WTC11 (cell line): ENCODE measurements at regions not wholly inside any gene's neighbourhood (a gene's known extent, or its start where the extent isn't known, plus 50 kb on each side); places are given as distances from the start of the nearest gene placed in this dataset.

ENCODE experiments used
- ATAC-seq: fragments of 200-7000 bp; cut with Tn5 transposase; 2 replicates; pipeline ENCODE4 v1.10.0; 2021; ENCODE audit warnings: mild to moderate bottlenecking, moderate library complexity
- CTCF ChIA-PET: fragments of 300-600 bp; sonication (Branson Sonifier 250); formaldehyde crosslinking; loops from one replicate; lab custom pipeline; 2021; ENCODE audit warnings: antibody characterized with exemption; lab: Charles Lee
- POLR2A ChIA-PET: fragments of 350-600 bp; sonication (Branson Sonifier 250); formaldehyde crosslinking; loops from one replicate; lab custom pipeline; 2021; ENCODE audit warnings: antibody characterized with exemption; lab: Charles Lee
- DNase-seq: peaks from one replicate; pipeline ENCODE4 v3.0.0; 2021; ENCODE audit warnings: low spot score
- H3K27ac Mint-ChIP-seq: 2 replicates; pipeline ENCODE4 v1.8.0; 2021; ENCODE audit warnings: mixed read lengths
- H3K27me3 Mint-ChIP-seq: 2 replicates; pipeline ENCODE4 v1.8.0; 2021; ENCODE audit warnings: low read depth, mild to moderate bottlenecking, moderate library complexity, mixed read lengths
- H3K36me3 Mint-ChIP-seq: 2 replicates; pipeline ENCODE4 v1.8.0; 2021; ENCODE audit warnings: mixed read lengths
- H3K4me1 Mint-ChIP-seq: 2 replicates; pipeline ENCODE4 v1.8.0; 2022; ENCODE audit warnings: mixed read lengths
- H3K4me3 Mint-ChIP-seq: 2 replicates; pipeline ENCODE4 v1.8.0; 2021; ENCODE audit warnings: mild to moderate bottlenecking, moderate library complexity, mixed read lengths
- H3K9me3 Mint-ChIP-seq: 2 replicates; pipeline ENCODE4 v1.8.0; 2021; ENCODE audit warnings: mixed read lengths
- ATF1 ChIP-seq: sonication (generic); formaldehyde crosslinking; IDR thresholded peaks from 2 replicates; pipeline ENCODE4 v1.8.1; 2023; ENCODE audit warnings: mild to moderate bottlenecking, moderate library complexity, missing genetic modification reagents
- EMX1 ChIP-seq: fragments of 250-450 bp; sonication (Bioruptor Pico); IDR thresholded peaks from 2 replicates; pipeline ENCODE4 v1.8.0; 2021; ENCODE audit warnings: mild to moderate bottlenecking
- FOXK1 ChIP-seq: sonication (generic); formaldehyde crosslinking; IDR thresholded peaks from 2 replicates; pipeline ENCODE4 v1.8.0; 2022; ENCODE audit warnings: mild to moderate bottlenecking, moderate library complexity, missing genetic modification reagents
- FOXP1 ChIP-seq: sonication (generic); formaldehyde crosslinking; IDR thresholded peaks from 2 replicates; pipeline ENCODE4 v1.8.0; 2022; ENCODE audit warnings: missing genetic modification reagents, mild to moderate bottlenecking, moderate library complexity, borderline replicate concordance
- NFATC4 ChIP-seq: fragments of 250-450 bp; sonication (Bioruptor Pico); IDR thresholded peaks from 2 replicates; pipeline ENCODE4 v1.9.0; 2021; ENCODE audit warnings: mild to moderate bottlenecking
- NR1H2 ChIP-seq: sonication (generic); formaldehyde crosslinking; IDR thresholded peaks from 2 replicates; pipeline ENCODE4 v1.9.0; 2021; ENCODE audit warnings: mild to moderate bottlenecking, moderate library complexity, missing genetic modification reagents
- RELA ChIP-seq: sonication (generic); formaldehyde crosslinking; IDR thresholded peaks from 2 replicates; pipeline ENCODE4 v1.8.1; 2022; ENCODE audit warnings: missing genetic modification reagents, mild to moderate bottlenecking, borderline replicate concordance
- SMAD3 ChIP-seq: sonication (generic); formaldehyde crosslinking; IDR thresholded peaks from 2 replicates; pipeline ENCODE4 v1.8.0; 2022; ENCODE audit warnings: missing genetic modification reagents, mild to moderate bottlenecking, borderline replicate concordance
- ZNF138 ChIP-seq: sonication (generic); formaldehyde crosslinking; conservative IDR thresholded peaks from 2 replicates; pipeline ENCODE4 v1.8.1; 2022; ENCODE audit warnings: mild to moderate bottlenecking, moderate library complexity, missing genetic modification reagents
- TF ChIP-seq, protein P1 (sequence below): sonication (generic); formaldehyde crosslinking; IDR thresholded peaks from 2 replicates; pipeline ENCODE4 v1.8.0; 2023; ENCODE audit warnings: mild to moderate bottlenecking, missing genetic modification reagents
- TF ChIP-seq, protein P2 (sequence below): fragments of 250-450 bp; sonication (Bioruptor Pico); IDR thresholded peaks from 2 replicates; pipeline ENCODE4 v1.9.0; 2021; ENCODE audit warnings: moderate library complexity, mild to moderate bottlenecking, inconsistent platforms, borderline replicate concordance
- TF ChIP-seq, protein P3 (sequence below): sonication (generic); formaldehyde crosslinking; IDR thresholded peaks from 2 replicates; pipeline ENCODE4 v1.8.0; 2022; ENCODE audit warnings: mild to moderate bottlenecking, missing genetic modification reagents
- TF ChIP-seq, protein P4 (sequence below): sonication (generic); formaldehyde crosslinking; IDR thresholded peaks from 2 replicates; pipeline ENCODE4 v1.8.0; 2022; ENCODE audit warnings: missing genetic modification reagents
- TF ChIP-seq, protein P5 (sequence below): sonication (generic); formaldehyde crosslinking; IDR thresholded peaks from 2 replicates; pipeline ENCODE4 v1.8.1; 2023; ENCODE audit warnings: mild to moderate bottlenecking, missing genetic modification reagents, moderate library complexity
- TF ChIP-seq, protein P6 (sequence below): sonication (generic); formaldehyde crosslinking; IDR thresholded peaks from 2 replicates; pipeline ENCODE4 v1.8.1; 2022; ENCODE audit warnings: low read depth, mild to moderate bottlenecking, moderate library complexity, missing genetic modification reagents, borderline replicate concordance
- TF ChIP-seq, protein P7 (sequence below): sonication (generic); formaldehyde crosslinking; IDR thresholded peaks from 2 replicates; pipeline ENCODE4 v1.8.1; 2022; ENCODE audit warnings: missing genetic modification reagents, borderline replicate concordance

DNA sequence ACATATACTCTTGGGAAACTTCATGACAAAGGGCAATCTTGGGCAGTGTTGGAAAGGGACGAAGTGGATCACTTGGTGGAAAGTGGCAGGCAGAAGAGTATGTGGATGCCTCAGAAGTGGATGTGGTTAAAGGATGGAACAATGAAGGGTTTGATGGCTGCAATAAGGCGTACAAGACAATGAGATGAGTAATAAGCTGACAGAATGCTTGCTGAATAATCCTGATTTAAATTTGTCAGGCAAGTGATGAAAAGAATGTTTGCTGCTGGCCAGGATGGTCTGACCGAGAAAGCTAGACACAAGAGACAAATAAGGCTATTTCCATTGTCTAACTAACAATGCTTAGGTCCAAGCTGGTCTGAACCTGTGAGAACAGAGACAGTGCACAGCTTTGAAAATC lies 61.6 kb upstream of the CEP85L start:
- no peaks in the 10 kb centered on the region for H3K36me3 Mint-ChIP-seq
- peaks cover 22% of the 10 kb centered on the region for H3K4me1 Mint-ChIP-seq
- CTCF ChIA-PET: no interaction called here
- no peaks in the 10 kb centered on the region for H3K27me3 Mint-ChIP-seq
- POLR2A ChIA-PET: no interaction called here
- no peak for TF ChIP-seq NFATC4 (CRISPR knock-in tag)
- TF ChIP-seq FOXP1 (CRISPR knock-in tag): no peak
- no peak for TF ChIP-seq FOXK1 (CRISPR knock-in tag)
- TF ChIP-seq NR1H2 (CRISPR knock-in tag): no peak
- TF ChIP-seq, protein P1, sequence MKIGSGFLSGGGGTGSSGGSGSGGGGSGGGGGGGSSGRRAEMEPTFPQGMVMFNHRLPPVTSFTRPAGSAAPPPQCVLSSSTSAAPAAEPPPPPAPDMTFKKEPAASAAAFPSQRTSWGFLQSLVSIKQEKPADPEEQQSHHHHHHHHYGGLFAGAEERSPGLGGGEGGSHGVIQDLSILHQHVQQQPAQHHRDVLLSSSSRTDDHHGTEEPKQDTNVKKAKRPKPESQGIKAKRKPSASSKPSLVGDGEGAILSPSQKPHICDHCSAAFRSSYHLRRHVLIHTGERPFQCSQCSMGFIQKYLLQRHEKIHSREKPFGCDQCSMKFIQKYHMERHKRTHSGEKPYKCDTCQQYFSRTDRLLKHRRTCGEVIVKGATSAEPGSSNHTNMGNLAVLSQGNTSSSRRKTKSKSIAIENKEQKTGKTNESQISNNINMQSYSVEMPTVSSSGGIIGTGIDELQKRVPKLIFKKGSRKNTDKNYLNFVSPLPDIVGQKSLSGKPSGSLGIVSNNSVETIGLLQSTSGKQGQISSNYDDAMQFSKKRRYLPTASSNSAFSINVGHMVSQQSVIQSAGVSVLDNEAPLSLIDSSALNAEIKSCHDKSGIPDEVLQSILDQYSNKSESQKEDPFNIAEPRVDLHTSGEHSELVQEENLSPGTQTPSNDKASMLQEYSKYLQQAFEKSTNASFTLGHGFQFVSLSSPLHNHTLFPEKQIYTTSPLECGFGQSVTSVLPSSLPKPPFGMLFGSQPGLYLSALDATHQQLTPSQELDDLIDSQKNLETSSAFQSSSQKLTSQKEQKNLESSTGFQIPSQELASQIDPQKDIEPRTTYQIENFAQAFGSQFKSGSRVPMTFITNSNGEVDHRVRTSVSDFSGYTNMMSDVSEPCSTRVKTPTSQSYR: no peak
- TF ChIP-seq, protein P2, sequence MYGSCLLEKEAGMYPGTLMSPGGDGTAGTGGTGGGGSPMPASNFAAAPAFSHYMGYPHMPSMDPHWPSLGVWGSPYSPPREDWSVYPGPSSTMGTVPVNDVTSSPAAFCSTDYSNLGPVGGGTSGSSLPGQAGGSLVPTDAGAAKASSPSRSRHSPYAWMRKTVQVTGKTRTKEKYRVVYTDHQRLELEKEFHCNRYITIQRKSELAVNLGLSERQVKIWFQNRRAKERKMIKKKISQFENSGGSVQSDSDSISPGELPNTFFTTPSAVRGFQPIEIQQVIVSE (CRISPR knock-in tag): no peak
- TF ChIP-seq, protein P3, sequence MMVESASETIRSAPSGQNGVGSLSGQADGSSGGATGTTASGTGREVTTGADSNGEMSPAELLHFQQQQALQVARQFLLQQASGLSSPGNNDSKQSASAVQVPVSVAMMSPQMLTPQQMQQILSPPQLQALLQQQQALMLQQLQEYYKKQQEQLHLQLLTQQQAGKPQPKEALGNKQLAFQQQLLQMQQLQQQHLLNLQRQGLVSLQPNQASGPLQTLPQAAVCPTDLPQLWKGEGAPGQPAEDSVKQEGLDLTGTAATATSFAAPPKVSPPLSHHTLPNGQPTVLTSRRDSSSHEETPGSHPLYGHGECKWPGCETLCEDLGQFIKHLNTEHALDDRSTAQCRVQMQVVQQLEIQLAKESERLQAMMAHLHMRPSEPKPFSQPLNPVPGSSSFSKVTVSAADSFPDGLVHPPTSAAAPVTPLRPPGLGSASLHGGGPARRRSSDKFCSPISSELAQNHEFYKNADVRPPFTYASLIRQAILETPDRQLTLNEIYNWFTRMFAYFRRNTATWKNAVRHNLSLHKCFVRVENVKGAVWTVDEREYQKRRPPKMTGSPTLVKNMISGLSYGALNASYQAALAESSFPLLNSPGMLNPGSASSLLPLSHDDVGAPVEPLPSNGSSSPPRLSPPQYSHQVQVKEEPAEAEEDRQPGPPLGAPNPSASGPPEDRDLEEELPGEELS (CRISPR knock-in tag): no peak
- no peak for TF ChIP-seq SMAD3 (CRISPR knock-in tag)
- TF ChIP-seq, protein P4, sequence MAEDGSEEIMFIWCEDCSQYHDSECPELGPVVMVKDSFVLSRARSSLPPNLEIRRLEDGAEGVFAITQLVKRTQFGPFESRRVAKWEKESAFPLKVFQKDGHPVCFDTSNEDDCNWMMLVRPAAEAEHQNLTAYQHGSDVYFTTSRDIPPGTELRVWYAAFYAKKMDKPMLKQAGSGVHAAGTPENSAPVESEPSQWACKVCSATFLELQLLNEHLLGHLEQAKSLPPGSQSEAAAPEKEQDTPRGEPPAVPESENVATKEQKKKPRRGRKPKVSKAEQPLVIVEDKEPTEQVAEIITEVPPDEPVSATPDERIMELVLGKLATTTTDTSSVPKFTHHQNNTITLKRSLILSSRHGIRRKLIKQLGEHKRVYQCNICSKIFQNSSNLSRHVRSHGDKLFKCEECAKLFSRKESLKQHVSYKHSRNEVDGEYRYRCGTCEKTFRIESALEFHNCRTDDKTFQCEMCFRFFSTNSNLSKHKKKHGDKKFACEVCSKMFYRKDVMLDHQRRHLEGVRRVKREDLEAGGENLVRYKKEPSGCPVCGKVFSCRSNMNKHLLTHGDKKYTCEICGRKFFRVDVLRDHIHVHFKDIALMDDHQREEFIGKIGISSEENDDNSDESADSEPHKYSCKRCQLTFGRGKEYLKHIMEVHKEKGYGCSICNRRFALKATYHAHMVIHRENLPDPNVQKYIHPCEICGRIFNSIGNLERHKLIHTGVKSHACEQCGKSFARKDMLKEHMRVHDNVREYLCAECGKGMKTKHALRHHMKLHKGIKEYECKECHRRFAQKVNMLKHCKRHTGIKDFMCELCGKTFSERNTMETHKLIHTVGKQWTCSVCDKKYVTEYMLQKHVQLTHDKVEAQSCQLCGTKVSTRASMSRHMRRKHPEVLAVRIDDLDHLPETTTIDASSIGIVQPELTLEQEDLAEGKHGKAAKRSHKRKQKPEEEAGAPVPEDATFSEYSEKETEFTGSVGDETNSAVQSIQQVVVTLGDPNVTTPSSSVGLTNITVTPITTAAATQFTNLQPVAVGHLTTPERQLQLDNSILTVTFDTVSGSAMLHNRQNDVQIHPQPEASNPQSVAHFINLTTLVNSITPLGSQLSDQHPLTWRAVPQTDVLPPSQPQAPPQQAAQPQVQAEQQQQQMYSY (CRISPR knock-in tag): no peak
- TF ChIP-seq, all 79 proteins: peak for 0
- H3K4me3 Mint-ChIP-seq: no peak overlapping the region
- DNase-seq: no peak
- no peak overlapping the region for H3K27ac Mint-ChIP-seq
- ATAC-seq: no peak
- no peaks in the 10 kb centered on the region for H3K9me3 Mint-ChIP-seq

DNA sequence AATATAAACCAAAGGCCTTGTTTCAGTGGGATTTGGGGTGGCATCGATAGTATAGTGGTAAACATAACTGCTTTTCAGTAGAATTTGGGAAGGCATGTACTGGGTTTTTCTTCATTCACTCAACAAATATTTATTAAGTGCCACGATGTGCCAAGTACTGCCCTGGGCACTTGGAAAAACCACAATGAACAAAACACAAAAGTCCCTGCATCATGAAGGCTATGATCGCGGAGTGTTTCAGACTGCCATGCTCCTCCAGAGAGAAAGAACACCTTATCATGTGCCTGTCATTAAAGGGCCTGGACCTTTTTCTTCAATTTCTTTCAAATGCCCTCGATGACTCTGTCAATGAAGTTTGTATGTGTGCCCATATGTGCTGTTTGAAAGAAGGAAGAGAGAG lies 59.2 kb upstream of the CEP85L start:
- no peak for DNase-seq
- Mint-ChIP-seq H3K9me3 (no peaks in the 10 kb centered on the region), H3K4me3 (no peak overlapping the region), H3K4me1 (peaks cover 40% of the 10 kb centered on the region), H3K36me3 (no peaks in the 10 kb centered on the region), H3K27me3 (no peaks in the 10 kb centered on the region), H3K27ac (no peak overlapping the region; the same call in 1 of the 2 replicates)
- no peak for ATAC-seq
- TF ChIP-seq, protein P5, sequence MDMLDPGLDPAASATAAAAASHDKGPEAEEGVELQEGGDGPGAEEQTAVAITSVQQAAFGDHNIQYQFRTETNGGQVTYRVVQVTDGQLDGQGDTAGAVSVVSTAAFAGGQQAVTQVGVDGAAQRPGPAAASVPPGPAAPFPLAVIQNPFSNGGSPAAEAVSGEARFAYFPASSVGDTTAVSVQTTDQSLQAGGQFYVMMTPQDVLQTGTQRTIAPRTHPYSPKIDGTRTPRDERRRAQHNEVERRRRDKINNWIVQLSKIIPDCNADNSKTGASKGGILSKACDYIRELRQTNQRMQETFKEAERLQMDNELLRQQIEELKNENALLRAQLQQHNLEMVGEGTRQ: no peak
- TF ChIP-seq, protein P6, sequence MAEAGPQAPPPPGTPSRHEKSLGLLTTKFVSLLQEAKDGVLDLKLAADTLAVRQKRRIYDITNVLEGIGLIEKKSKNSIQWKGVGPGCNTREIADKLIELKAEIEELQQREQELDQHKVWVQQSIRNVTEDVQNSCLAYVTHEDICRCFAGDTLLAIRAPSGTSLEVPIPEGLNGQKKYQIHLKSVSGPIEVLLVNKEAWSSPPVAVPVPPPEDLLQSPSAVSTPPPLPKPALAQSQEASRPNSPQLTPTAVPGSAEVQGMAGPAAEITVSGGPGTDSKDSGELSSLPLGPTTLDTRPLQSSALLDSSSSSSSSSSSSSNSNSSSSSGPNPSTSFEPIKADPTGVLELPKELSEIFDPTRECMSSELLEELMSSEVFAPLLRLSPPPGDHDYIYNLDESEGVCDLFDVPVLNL (CRISPR knock-in tag): no peak
- no peak for TF ChIP-seq EMX1 (CRISPR knock-in tag)
- TF ChIP-seq ATF1 (CRISPR knock-in tag): no peak
- TF ChIP-seq, protein P7, sequence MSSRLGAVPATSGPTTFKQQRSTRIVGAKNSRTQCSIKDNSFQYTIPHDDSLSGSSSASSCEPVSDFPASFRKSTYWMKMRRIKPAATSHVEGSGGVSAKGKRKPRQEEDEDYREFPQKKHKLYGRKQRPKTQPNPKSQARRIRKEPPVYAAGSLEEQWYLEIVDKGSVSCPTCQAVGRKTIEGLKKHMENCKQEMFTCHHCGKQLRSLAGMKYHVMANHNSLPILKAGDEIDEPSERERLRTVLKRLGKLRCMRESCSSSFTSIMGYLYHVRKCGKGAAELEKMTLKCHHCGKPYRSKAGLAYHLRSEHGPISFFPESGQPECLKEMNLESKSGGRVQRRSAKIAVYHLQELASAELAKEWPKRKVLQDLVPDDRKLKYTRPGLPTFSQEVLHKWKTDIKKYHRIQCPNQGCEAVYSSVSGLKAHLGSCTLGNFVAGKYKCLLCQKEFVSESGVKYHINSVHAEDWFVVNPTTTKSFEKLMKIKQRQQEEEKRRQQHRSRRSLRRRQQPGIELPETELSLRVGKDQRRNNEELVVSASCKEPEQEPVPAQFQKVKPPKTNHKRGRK (CRISPR knock-in tag): no peak
- TF ChIP-seq RELA (CRISPR knock-in tag): no peak
- no peak for TF ChIP-seq ZNF138 (CRISPR knock-in tag)
- CTCF ChIA-PET: no interaction called here
- POLR2A ChIA-PET: no interaction called here
